ENCODE measurements at regions not wholly inside any gene's neighbourhood (a gene's known extent, or its start where the extent isn't known, plus 50 kb on each side); places are given as distances from the start of the nearest gene placed in this dataset.

GRCh38 chr4:180636696-180637404 is 1606.4 kb upstream of the TENM3 start:
- no peaks in the 10 kb centered on the region for H3K9me3 ChIP-seq (ENCODE audit: low read length)

GRCh38 chr4:180637616-180638015 is 1605.6 kb upstream of the TENM3 start:
- Histone ChIP-seq H3K4me1 (ENCODE audit: insufficient read depth, low read length) (no peaks in the 10 kb centered on the region), H3K4me3 (ENCODE audit: low read length) (no peak overlapping the region), H3K27ac (ENCODE audit: low read depth, low read length) (no peak overlapping the region), H3K27me3 (ENCODE audit: insufficient read depth, low read length, poor library complexity, severe bottlenecking) (no peaks in the 10 kb centered on the region), H3K9me3 (ENCODE audit: low read length) (no peaks in the 10 kb centered on the region), H3K36me3 (ENCODE audit: insufficient read depth, low read length) (no peaks in the 10 kb centered on the region)
- H3K36me3 Mint-ChIP-seq: no peaks in the 10 kb centered on the region
- no peak overlapping the region for H3K27ac Mint-ChIP-seq
- CTCF ChIA-PET: no interaction called here
- POLR2A ChIA-PET: no interaction called here
- no peak overlapping the region for H3K4me3 Mint-ChIP-seq
- DNase-seq: no peak
- no peaks in the 10 kb centered on the region for H3K4me1 Mint-ChIP-seq
- H3K27me3 Mint-ChIP-seq: no peaks in the 10 kb centered on the region
- H3K9me3 Mint-ChIP-seq: peaks cover 0 to 13% (median 6%) of the 10 kb centered on the region in 5 donors

More at GRCh38 chr4:180636696-180637404, 1606.4 kb upstream of the TENM3 start:
- Mint-ChIP-seq H3K4me3 (no peak overlapping the region), H3K27ac (no peak overlapping the region), H3K4me1 (no peaks in the 10 kb centered on the region), H3K27me3 (no peaks in the 10 kb centered on the region), H3K36me3 (no peaks in the 10 kb centered on the region), H3K9me3 (peaks cover under 1 to 9% (median 3%) of the 10 kb centered on the region in 5 donors)
- H3K27ac ChIP-seq (ENCODE audit: low read depth, low read length): no peak overlapping the region
- DNase-seq: no peak
- H3K27me3 ChIP-seq (ENCODE audit: insufficient read depth, low read length, poor library complexity, severe bottlenecking): no peaks in the 10 kb centered on the region
- no peaks in the 10 kb centered on the region for H3K4me1 ChIP-seq (ENCODE audit: insufficient read depth, low read length)
- POLR2A ChIA-PET: no interaction called here
- CTCF ChIA-PET: no interaction called here
- H3K4me3 ChIP-seq (ENCODE audit: low read length): no peak overlapping the region
- H3K36me3 ChIP-seq (ENCODE audit: insufficient read depth, low read length): no peaks in the 10 kb centered on the region

- no peaks in the 10 kb centered on the region for H3K9me3 ChIP-seq (ENCODE audit: low read length)
- H3K4me3 ChIP-seq (ENCODE audit: low read length): no peak overlapping the region
- Mint-ChIP-seq H3K27ac (no peak overlapping the region), H3K9me3 (peaks cover 0 to 13% (median 6%) of the 10 kb centered on the region in 5 donors), H3K4me1 (no peaks in the 10 kb centered on the region), H3K27me3 (no peaks in the 10 kb centered on the region), H3K4me3 (no peak overlapping the region), H3K36me3 (no peaks in the 10 kb centered on the region)
- no peaks in the 10 kb centered on the region for H3K36me3 ChIP-seq (ENCODE audit: insufficient read depth, low read length)
- no peak for DNase-seq
- no peaks in the 10 kb centered on the region for H3K27me3 ChIP-seq (ENCODE audit: insufficient read depth, low read length, poor library complexity, severe bottlenecking)
- H3K27ac ChIP-seq (ENCODE audit: low read depth, low read length): no peak overlapping the region
- CTCF ChIA-PET: no interaction called here
- H3K4me1 ChIP-seq (ENCODE audit: insufficient read depth, low read length): no peaks in the 10 kb centered on the region
- POLR2A ChIA-PET: no interaction called here
Observed at GRCh38 chr4:180640193-180640592, 1603.0 kb upstream of the TENM3 start.

GRCh38 chr4:180641495-180641894 is 1601.7 kb upstream of the TENM3 start:
- Mint-ChIP-seq H3K9me3 (peaks cover 0 to 13% (median 6%) of the 10 kb centered on the region in 5 donors), H3K27me3 (no peaks in the 10 kb centered on the region), H3K27ac (no peak overlapping the region), H3K36me3 (no peaks in the 10 kb centered on the region), H3K4me1 (no peaks in the 10 kb centered on the region), H3K4me3 (no peak overlapping the region)
- DNase-seq: no peak
- ChIA-PET POLR2A (no interaction called here), CTCF (interaction anchor here (3.0 kb wide), 1 partner anchor 23 kb away, joined by 6 read pairs; no protein-coding TSS in a partner anchor)
- H3K4me3 ChIP-seq (ENCODE audit: low read length): no peak overlapping the region
- H3K27me3 ChIP-seq (ENCODE audit: insufficient read depth, low read length, poor library complexity, severe bottlenecking): no peaks in the 10 kb centered on the region
- no peaks in the 10 kb centered on the region for H3K4me1 ChIP-seq (ENCODE audit: insufficient read depth, low read length)
- H3K27ac ChIP-seq (ENCODE audit: low read depth, low read length): no peak overlapping the region
- no peaks in the 10 kb centered on the region for H3K9me3 ChIP-seq (ENCODE audit: low read length)
- H3K36me3 ChIP-seq (ENCODE audit: insufficient read depth, low read length): no peaks in the 10 kb centered on the region

GRCh38 chr4:180642732-180643131 is 1600.5 kb upstream of the TENM3 start:
- Histone ChIP-seq H3K9me3 (ENCODE audit: low read length) (no peaks in the 10 kb centered on the region), H3K4me3 (ENCODE audit: low read length) (no peak overlapping the region), H3K27ac (ENCODE audit: low read depth, low read length) (no peak overlapping the region), H3K4me1 (ENCODE audit: insufficient read depth, low read length) (no peaks in the 10 kb centered on the region), H3K36me3 (ENCODE audit: insufficient read depth, low read length) (no peaks in the 10 kb centered on the region), H3K27me3 (ENCODE audit: insufficient read depth, low read length, poor library complexity, severe bottlenecking) (no peaks in the 10 kb centered on the region)
- no peak overlapping the region for H3K4me3 Mint-ChIP-seq
- no peak overlapping the region for H3K27ac Mint-ChIP-seq
- H3K36me3 Mint-ChIP-seq: no peaks in the 10 kb centered on the region
- no peak for DNase-seq
- CTCF ChIA-PET: interaction anchor here (3.0 kb wide), 1 partner anchor 22 kb away, joined by 6 read pairs; no protein-coding TSS in a partner anchor
- POLR2A ChIA-PET: no interaction called here
- no peaks in the 10 kb centered on the region for H3K27me3 Mint-ChIP-seq
- H3K4me1 Mint-ChIP-seq: no peaks in the 10 kb centered on the region
- H3K9me3 Mint-ChIP-seq: peaks cover 0 to 8% (median 6%) of the 10 kb centered on the region in 5 donors

GRCh38 chr4:180650273-180650672 is 1592.9 kb upstream of the TENM3 start:
- no peaks in the 10 kb centered on the region for H3K27me3 Mint-ChIP-seq
- POLR2A ChIA-PET: no interaction called here
- Histone ChIP-seq H3K36me3 (ENCODE audit: insufficient read depth, low read length) (no peaks in the 10 kb centered on the region), H3K4me3 (ENCODE audit: low read length) (no peak overlapping the region), H3K27me3 (ENCODE audit: insufficient read depth, low read length, poor library complexity, severe bottlenecking) (no peaks in the 10 kb centered on the region), H3K9me3 (ENCODE audit: low read length) (no peaks in the 10 kb centered on the region), H3K27ac (ENCODE audit: low read depth, low read length) (no peak overlapping the region), H3K4me1 (ENCODE audit: insufficient read depth, low read length) (no peaks in the 10 kb centered on the region)
- DNase-seq: no peak
- CTCF ChIA-PET: no interaction called here
- H3K4me1 Mint-ChIP-seq: no peaks in the 10 kb centered on the region
- no peak overlapping the region for H3K4me3 Mint-ChIP-seq
- no peaks in the 10 kb centered on the region for H3K36me3 Mint-ChIP-seq
- H3K27ac Mint-ChIP-seq: no peak overlapping the region
- H3K9me3 Mint-ChIP-seq: peaks cover 0 to 2% (median 0%) of the 10 kb centered on the region in 5 donors

GRCh38 chr4:180652533-180652932 is 1590.7 kb upstream of the TENM3 start:
- no peak overlapping the region for H3K4me3 ChIP-seq (ENCODE audit: low read length)
- no peaks in the 10 kb centered on the region for H3K4me1 ChIP-seq (ENCODE audit: insufficient read depth, low read length)
- H3K4me1 Mint-ChIP-seq: no peaks in the 10 kb centered on the region
- no peak overlapping the region for H3K4me3 Mint-ChIP-seq
- no peaks in the 10 kb centered on the region for H3K36me3 Mint-ChIP-seq
- no peaks in the 10 kb centered on the region for H3K27me3 ChIP-seq (ENCODE audit: insufficient read depth, low read length, poor library complexity, severe bottlenecking)
- no peak overlapping the region for H3K27ac ChIP-seq (ENCODE audit: low read depth, low read length)
- no peak for DNase-seq
- H3K27me3 Mint-ChIP-seq: no peaks in the 10 kb centered on the region
- no peaks in the 10 kb centered on the region for H3K36me3 ChIP-seq (ENCODE audit: insufficient read depth, low read length)
- H3K27ac Mint-ChIP-seq: no peak overlapping the region
- H3K9me3 Mint-ChIP-seq: peaks cover 0 to 2% (median 0%) of the 10 kb centered on the region in 5 donors
- ChIA-PET CTCF (no interaction called here), POLR2A (no interaction called here)
- H3K9me3 ChIP-seq (ENCODE audit: low read length): no peaks in the 10 kb centered on the region

GRCh38 chr4:180655886-180656285 is 1587.3 kb upstream of the TENM3 start:
- Histone ChIP-seq H3K9me3 (ENCODE audit: low read length) (no peaks in the 10 kb centered on the region), H3K36me3 (ENCODE audit: insufficient read depth, low read length) (no peaks in the 10 kb centered on the region), H3K4me3 (ENCODE audit: low read length) (no peak overlapping the region), H3K27me3 (ENCODE audit: insufficient read depth, low read length, poor library complexity, severe bottlenecking) (no peaks in the 10 kb centered on the region), H3K4me1 (ENCODE audit: insufficient read depth, low read length) (no peaks in the 10 kb centered on the region), H3K27ac (ENCODE audit: low read depth, low read length) (no peak overlapping the region)
- Mint-ChIP-seq H3K4me1 (no peaks in the 10 kb centered on the region), H3K4me3 (no peak overlapping the region), H3K27ac (no peak overlapping the region), H3K36me3 (no peaks in the 10 kb centered on the region), H3K9me3 (peaks cover 0 to 4% (median 0%) of the 10 kb centered on the region in 5 donors), H3K27me3 (no peaks in the 10 kb centered on the region)
- POLR2A ChIA-PET: no interaction called here
- DNase-seq: no peak
- CTCF ChIA-PET: interaction anchor here (1.9 kb wide), 1 partner anchor 9 kb away, joined by 5 read pairs; no protein-coding TSS in a partner anchor
